CD4-positive, alpha-beta memory T cell (primary cell): ENCODE measurements at regions not wholly inside any gene's neighbourhood (a gene's known extent, or its start where the extent isn't known, plus 50 kb on each side); places are given as distances from the start of the nearest gene placed in this dataset.

ENCODE experiments used
- CTCF ChIA-PET: fragments of 350-600 bp; sonication (Branson Sonifier 250); formaldehyde crosslinking; loops from one replicate; lab custom pipeline; 2021; ENCODE audit warnings: inconsistent platforms; ENCODE audit not compliant: partially characterized antibody; lab: Charles Lee
- POLR2A ChIA-PET: fragments of 350-600 bp; sonication (Branson Sonifier 250); formaldehyde crosslinking; loops from one replicate; lab custom pipeline; 2021; ENCODE audit not compliant: partially characterized antibody; lab: Charles Lee
- DNase-seq, 5 donors: peaks; one replicate each; pipeline versions ENCODE4 v3.0.0 to v3.0.0-alpha.2; 2020 to 2022; ENCODE audit warnings: mixed read lengths in 1 of 5
- H3K27ac ChIP-seq: one replicate; pipeline ENCODE4 v1.7.0; 2013; ENCODE audit warnings: low read depth, low read length
- H3K27me3 ChIP-seq: 2 replicates; pipeline ENCODE4 v1.7.0; 2013; ENCODE audit warnings: mild to moderate bottlenecking, low read length, moderate library complexity; ENCODE audit not compliant: insufficient read depth
- H3K36me3 ChIP-seq: 2 replicates; pipeline ENCODE4 v1.7.0; 2013; ENCODE audit warnings: mild to moderate bottlenecking, low read length, moderate library complexity; ENCODE audit not compliant: insufficient read depth
- H3K4me1 ChIP-seq: 2 replicates; pipeline ENCODE4 v1.7.0; 2013; ENCODE audit warnings: mild to moderate bottlenecking, low read length, moderate library complexity; ENCODE audit not compliant: insufficient read depth
- H3K4me3 ChIP-seq, 2 donors: one replicate each; pipeline ENCODE4 v1.7.0; 2013; ENCODE audit warnings: low read length in 2 of 2, mild to moderate bottlenecking in 1 of 2
- H3K9me3 ChIP-seq, 2 donors: one replicate each; pipeline ENCODE4 v1.7.0; 2013; ENCODE audit warnings: low read length in 2 of 2, control low read depth in 1 of 2; ENCODE audit not compliant: control insufficient read depth in 1 of 2
- H3K27ac Mint-ChIP-seq, 7 donors: one replicate each; pipeline ENCODE4 v1.8.0; 2020 to 2021; ENCODE audit warnings: mixed read lengths in 7 of 7, mild to moderate bottlenecking in 6 of 7, inconsistent platforms in 3 of 7, moderate library complexity in 3 of 7
- H3K27me3 Mint-ChIP-seq, 2 donors: one replicate each; pipeline ENCODE4 v1.8.0; 2020 to 2021; ENCODE audit warnings: mixed read lengths in 2 of 2
- H3K36me3 Mint-ChIP-seq, 2 donors: one replicate each; pipeline ENCODE4 v1.8.0; 2020 to 2021; ENCODE audit warnings: mixed read lengths in 2 of 2, inconsistent platforms in 1 of 2, mild to moderate bottlenecking in 1 of 2
- H3K4me1 Mint-ChIP-seq, 4 donors: one replicate each; pipeline ENCODE4 v1.8.0; 2020 to 2021; ENCODE audit warnings: mixed read lengths in 4 of 4, mild to moderate bottlenecking in 1 of 4
- H3K4me3 Mint-ChIP-seq, 8 donors: one replicate each; pipeline ENCODE4 v1.8.0; 2020 to 2021; ENCODE audit warnings: mixed read lengths in 8 of 8, mild to moderate bottlenecking in 7 of 8, moderate library complexity in 6 of 8, inconsistent platforms in 3 of 8
- H3K9me3 Mint-ChIP-seq, 8 donors: one replicate each; pipeline ENCODE4 v1.8.0; 2020 to 2021; ENCODE audit warnings: mixed read lengths in 8 of 8, mild to moderate bottlenecking in 5 of 8, inconsistent platforms in 3 of 8, moderate library complexity in 1 of 8
- intact Hi-C: fragments of 100-400 bp; cut with micrococcal nuclease; formaldehyde crosslinking; loops from one replicate; pipeline ENCODE4 v1.15.1; 2023

DNA sequence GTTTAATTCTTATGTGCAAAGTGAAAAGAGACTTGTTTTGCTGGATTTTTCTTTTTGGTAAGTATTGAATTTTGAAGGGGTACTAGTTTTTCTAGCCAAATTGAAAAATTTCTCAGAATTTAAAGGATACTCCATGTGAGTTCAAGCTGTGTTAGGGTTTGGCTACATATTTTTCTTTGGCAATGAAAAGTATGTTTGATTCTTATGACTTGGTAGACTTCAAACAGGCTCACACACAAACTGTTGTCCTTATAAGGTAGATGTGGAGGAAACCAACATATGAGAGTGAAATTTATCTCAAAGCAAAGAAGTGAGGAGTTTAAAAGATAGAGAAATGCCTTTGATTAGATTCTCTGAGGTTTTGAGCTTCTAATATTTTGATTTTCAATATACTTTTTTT is 356.7 kb downstream of the BCKDHB start:
- Mint-ChIP-seq H3K27me3 (no peaks in the 10 kb centered on the region), H3K4me3 (no peak overlapping the region), H3K4me1 (no peaks in the 10 kb centered on the region), H3K9me3 (peaks cover 0 to 2% (median 0%) of the 10 kb centered on the region in 8 donors), H3K27ac (no peak overlapping the region), H3K36me3 (no peaks in the 10 kb centered on the region)
- no peaks in the 10 kb centered on the region for H3K27me3 ChIP-seq
- no peaks in the 10 kb centered on the region for H3K36me3 ChIP-seq
- no peaks in the 10 kb centered on the region for H3K9me3 ChIP-seq
- POLR2A ChIA-PET = no interaction called here
- intact Hi-C loops = no loop called here
- no peak overlapping the region for H3K27ac ChIP-seq
- no peak overlapping the region for H3K4me3 ChIP-seq
- CTCF ChIA-PET = no interaction called here
- no peaks in the 10 kb centered on the region for H3K4me1 ChIP-seq
- no peak for DNase-seq

DNA sequence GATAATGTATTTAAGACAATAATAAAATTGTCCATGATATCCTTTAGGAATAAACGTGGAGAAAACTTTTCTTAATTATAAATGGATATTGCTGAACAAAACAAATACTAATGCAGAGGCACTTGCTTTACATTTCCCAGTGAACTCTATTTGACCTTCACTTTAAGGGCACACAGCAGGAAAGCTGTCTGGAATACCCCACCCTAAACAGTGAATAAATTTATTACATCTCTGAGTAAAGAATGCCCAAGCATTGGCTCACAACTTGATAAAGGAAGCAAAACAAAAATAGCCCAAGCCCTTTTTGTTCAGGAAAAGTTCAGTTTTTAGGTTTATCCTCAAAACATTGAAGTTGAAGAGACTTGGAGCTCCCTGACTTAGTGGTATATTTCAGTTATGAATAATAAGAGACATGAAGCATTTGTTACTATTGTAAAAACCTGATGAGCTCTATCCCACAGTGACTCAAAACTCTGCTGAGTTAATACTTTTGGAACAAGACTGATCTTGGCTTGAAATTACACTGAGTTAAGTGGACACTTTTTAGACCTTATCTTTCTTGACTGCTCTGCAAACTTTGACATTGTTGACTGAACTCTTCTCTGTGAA is 353.9 kb downstream of the BCKDHB start:
- H3K27me3 ChIP-seq = no peaks in the 10 kb centered on the region
- H3K36me3 Mint-ChIP-seq = no peaks in the 10 kb centered on the region
- peaks cover 0 to 2% (median 0%) of the 10 kb centered on the region in 8 donors for H3K9me3 Mint-ChIP-seq
- H3K4me3 ChIP-seq = no peak overlapping the region
- CTCF ChIA-PET = no interaction called here
- H3K27me3 Mint-ChIP-seq = no peaks in the 10 kb centered on the region
- no peak for DNase-seq
- POLR2A ChIA-PET = no interaction called here
- no peaks in the 10 kb centered on the region for H3K36me3 ChIP-seq
- no peaks in the 10 kb centered on the region for H3K4me1 ChIP-seq
- H3K9me3 ChIP-seq = no peaks in the 10 kb centered on the region
- H3K27ac ChIP-seq = no peak overlapping the region
- no peak overlapping the region for H3K4me3 Mint-ChIP-seq
- H3K4me1 Mint-ChIP-seq = no peaks in the 10 kb centered on the region
- H3K27ac Mint-ChIP-seq = no peak overlapping the region
- intact Hi-C loops = no loop called here

DNA sequence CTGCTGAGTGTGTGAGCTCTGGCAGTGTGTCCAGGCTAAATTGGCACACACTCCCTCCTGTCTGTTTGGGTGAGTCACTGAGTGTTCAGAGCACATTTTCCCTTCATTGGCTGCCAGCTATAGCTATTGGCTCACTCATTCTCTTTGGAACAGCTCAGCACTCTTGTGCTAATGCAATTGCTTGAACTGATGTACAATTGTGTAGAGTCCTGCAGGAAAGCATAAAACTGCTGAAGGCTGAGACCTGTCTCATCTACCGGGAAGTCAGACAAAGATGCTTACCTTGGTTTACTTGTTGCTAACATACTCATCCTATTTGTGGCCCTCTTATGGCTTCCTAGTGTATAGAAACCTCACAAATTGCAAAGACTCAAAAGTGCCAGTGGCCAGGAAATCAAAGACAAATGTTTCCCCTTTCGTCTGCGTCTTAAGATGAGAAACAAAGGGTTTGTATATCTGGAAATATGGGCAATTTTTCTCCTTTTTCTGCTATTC is 351.0 kb downstream of the BCKDHB start:
- CTCF ChIA-PET = no interaction called here
- POLR2A ChIA-PET = no interaction called here
- Mint-ChIP-seq H3K9me3 (peaks cover 0 to 2% (median 0%) of the 10 kb centered on the region in 8 donors), H3K4me1 (no peaks in the 10 kb centered on the region), H3K4me3 (no peak overlapping the region), H3K36me3 (no peaks in the 10 kb centered on the region), H3K27me3 (no peaks in the 10 kb centered on the region), H3K27ac (no peak overlapping the region)
- Histone ChIP-seq H3K36me3 (no peaks in the 10 kb centered on the region), H3K4me1 (no peaks in the 10 kb centered on the region), H3K27me3 (no peaks in the 10 kb centered on the region), H3K27ac (no peak overlapping the region), H3K4me3 (no peak overlapping the region), H3K9me3 (no peaks in the 10 kb centered on the region)
- no peak for DNase-seq
- intact Hi-C loops = no loop called here

DNA sequence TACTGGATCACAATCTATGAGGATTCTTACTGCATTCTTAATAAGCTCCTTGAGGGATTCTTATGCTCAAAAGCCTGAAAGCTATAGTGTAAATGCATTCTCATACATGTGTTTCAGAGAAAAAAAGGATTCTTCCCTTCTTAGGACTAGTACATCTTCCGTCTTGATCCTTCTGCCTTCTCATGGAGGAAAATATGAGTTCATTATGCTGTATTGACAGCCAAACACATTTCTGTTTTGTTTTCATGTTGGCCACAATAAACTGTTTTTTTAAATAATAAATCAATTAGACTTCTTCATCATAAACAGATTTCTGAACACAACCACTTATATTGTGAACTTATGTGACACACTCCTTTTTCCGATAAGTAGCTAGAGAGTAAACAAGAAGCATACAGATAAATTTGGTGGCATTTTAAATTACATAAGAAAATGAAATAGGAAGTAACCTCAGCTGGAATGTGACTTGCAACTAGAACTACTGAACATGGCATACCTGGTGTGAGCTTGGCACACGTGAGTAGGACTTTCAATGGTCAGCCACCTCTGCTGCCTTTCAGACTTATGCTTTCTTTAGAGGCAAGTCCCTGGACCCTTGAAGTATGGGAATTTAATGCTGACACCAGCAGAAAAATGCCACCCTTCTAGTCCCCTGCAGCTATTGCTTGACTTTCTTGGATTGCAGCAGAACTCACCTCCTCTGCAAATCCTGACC is 350.4 kb downstream of the BCKDHB start:
- Histone ChIP-seq H3K27me3 (no peaks in the 10 kb centered on the region), H3K9me3 (no peaks in the 10 kb centered on the region), H3K4me3 (no peak overlapping the region), H3K4me1 (no peaks in the 10 kb centered on the region), H3K36me3 (no peaks in the 10 kb centered on the region), H3K27ac (no peak overlapping the region)
- peaks cover 0 to 2% (median 0%) of the 10 kb centered on the region in 8 donors for H3K9me3 Mint-ChIP-seq
- H3K27ac Mint-ChIP-seq = no peak overlapping the region
- no peaks in the 10 kb centered on the region for H3K4me1 Mint-ChIP-seq
- DNase-seq = no peak
- H3K4me3 Mint-ChIP-seq = no peak overlapping the region
- intact Hi-C loops = no loop called here
- ChIA-PET CTCF (no interaction called here), POLR2A (no interaction called here)
- no peaks in the 10 kb centered on the region for H3K27me3 Mint-ChIP-seq
- no peaks in the 10 kb centered on the region for H3K36me3 Mint-ChIP-seq

DNA sequence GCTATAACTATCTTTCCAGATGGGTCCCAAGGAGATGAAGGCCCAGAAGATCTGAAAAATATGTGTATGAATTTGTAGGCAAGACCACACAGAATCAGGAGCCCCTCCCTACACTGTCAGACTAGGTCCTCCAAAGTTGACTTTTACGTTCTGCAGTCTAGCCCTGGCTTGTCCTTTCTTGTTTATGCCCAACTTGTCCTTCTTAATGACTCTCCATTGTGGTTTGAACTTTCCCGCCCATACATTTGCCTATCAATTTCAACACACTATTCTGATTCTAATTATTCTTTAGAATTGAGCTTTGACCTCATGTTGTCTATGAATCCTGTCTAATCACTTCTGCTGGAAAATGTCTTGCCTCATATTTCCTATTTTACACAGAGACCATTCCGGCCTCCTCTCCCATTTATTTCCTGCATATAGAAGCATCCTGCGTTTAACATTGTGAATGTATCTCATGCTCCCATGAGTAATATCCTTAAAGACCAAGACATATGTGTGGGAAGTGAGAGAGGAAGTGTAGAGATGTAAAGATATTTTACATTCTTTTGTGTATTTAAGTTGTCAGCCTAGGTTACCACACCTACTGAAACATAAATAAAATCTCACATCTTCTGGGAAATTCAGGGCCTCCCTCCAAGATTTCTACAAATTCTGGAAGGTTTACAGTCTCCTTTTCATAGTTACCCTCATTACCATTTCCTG is 348.3 kb downstream of the BCKDHB start:
- H3K9me3 Mint-ChIP-seq = peaks cover 0 to 2% (median 0%) of the 10 kb centered on the region in 8 donors
- H3K36me3 Mint-ChIP-seq = no peaks in the 10 kb centered on the region
- peak overlapping the region in 1 of 7 donors; percentile 44 for H3K27ac Mint-ChIP-seq
- no peak for DNase-seq
- ChIA-PET POLR2A (no interaction called here), CTCF (no interaction called here)
- H3K4me3 ChIP-seq = no peak overlapping the region
- H3K4me3 Mint-ChIP-seq = no peak overlapping the region
- H3K27me3 ChIP-seq = no peaks in the 10 kb centered on the region
- no peak overlapping the region for H3K27ac ChIP-seq
- H3K4me1 Mint-ChIP-seq = no peaks in the 10 kb centered on the region
- intact Hi-C loops = no loop called here
- no peaks in the 10 kb centered on the region for H3K4me1 ChIP-seq
- no peaks in the 10 kb centered on the region for H3K36me3 ChIP-seq
- H3K27me3 Mint-ChIP-seq = no peaks in the 10 kb centered on the region
- no peaks in the 10 kb centered on the region for H3K9me3 ChIP-seq

DNA sequence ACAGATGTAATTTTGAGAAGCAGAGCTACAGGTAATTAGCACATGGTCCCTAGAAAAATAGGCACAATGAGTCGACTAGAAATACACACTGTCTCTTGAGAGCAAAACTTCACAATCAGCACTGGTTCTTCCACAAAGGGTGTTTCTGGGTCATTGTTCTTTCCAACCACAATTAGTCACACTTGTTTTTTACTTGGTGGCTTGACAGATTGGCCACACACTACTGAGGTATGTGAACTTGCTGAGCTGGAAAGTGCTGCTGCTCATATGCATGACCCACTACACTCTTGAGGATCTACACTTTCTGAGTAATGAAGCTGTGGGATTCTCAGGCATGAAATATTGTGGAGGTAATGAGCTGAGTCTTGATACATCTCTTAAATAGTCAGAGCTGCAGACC is 347.7 kb downstream of the BCKDHB start:
- CTCF ChIA-PET = no interaction called here
- Mint-ChIP-seq H3K27ac (peak overlapping the region in 1 of 7 donors; percentile 44), H3K27me3 (no peaks in the 10 kb centered on the region), H3K4me3 (no peak overlapping the region), H3K9me3 (peaks cover 0 to under 1% (median 0%) of the 10 kb centered on the region in 8 donors), H3K4me1 (no peaks in the 10 kb centered on the region), H3K36me3 (no peaks in the 10 kb centered on the region)
- Histone ChIP-seq H3K27me3 (no peaks in the 10 kb centered on the region), H3K4me3 (no peak overlapping the region), H3K9me3 (no peaks in the 10 kb centered on the region), H3K36me3 (no peaks in the 10 kb centered on the region), H3K27ac (no peak overlapping the region), H3K4me1 (no peaks in the 10 kb centered on the region)
- intact Hi-C loops = no loop called here
- POLR2A ChIA-PET = no interaction called here
- DNase-seq = peak in 1 of 5 donors; percentile 6

DNA sequence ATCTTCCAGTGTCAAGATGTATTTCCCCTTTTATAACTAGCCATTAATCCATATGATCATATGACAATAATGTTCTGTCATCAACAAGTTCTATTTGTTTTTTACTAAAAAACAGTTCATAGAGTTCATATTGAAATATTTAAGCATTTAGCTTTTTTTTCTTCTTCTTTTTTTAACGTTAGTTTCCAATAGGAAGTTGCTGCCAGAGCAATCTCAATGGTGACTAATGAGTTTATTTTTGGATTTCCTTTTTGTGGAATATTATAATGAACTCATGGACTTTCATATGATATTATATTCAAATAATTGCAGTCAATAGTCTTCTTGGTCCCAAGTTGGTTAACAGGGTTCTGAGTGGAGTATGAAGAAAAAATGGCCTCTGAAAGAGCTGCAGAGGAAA is 343.3 kb downstream of the BCKDHB start:
- no peaks in the 10 kb centered on the region for H3K9me3 Mint-ChIP-seq
- POLR2A ChIA-PET = no interaction called here
- no peaks in the 10 kb centered on the region for H3K4me1 Mint-ChIP-seq
- H3K27ac Mint-ChIP-seq = no peak overlapping the region
- no peaks in the 10 kb centered on the region for H3K27me3 Mint-ChIP-seq
- H3K36me3 ChIP-seq = no peaks in the 10 kb centered on the region
- no peaks in the 10 kb centered on the region for H3K36me3 Mint-ChIP-seq
- H3K4me3 ChIP-seq = no peak overlapping the region
- CTCF ChIA-PET = no interaction called here
- no peak for DNase-seq
- H3K27me3 ChIP-seq = no peaks in the 10 kb centered on the region
- no peak overlapping the region for H3K27ac ChIP-seq
- H3K9me3 ChIP-seq = no peaks in the 10 kb centered on the region
- intact Hi-C loops = no loop called here
- no peaks in the 10 kb centered on the region for H3K4me1 ChIP-seq
- no peak overlapping the region for H3K4me3 Mint-ChIP-seq
